Calu3 (cell line): ENCODE measurements at regions not wholly inside any gene's neighbourhood (a gene's known extent, or its start where the extent isn't known, plus 50 kb on each side); places are given as distances from the start of the nearest gene placed in this dataset.

ENCODE experiments used
- BruUV-seq: library from RNA; stranded (reverse); fragments of 400-500 nt; replicated peaks from 2 replicates; lab custom pipeline; 2021; lab: Mats Ljungman, UMichigan
- CTCF ChIA-PET: fragments of 300-600 bp; sonication (Branson Sonifier 250); formaldehyde crosslinking; loops from one replicate; lab custom pipeline; 2022; ENCODE audit warnings: antibody characterized with exemption; lab: Charles Lee
- DNase-seq: peaks from one replicate; pipeline ENCODE4 v3.0.0; 2022
- H3K27ac Mint-ChIP-seq: one replicate; pipeline ENCODE4 v1.8.0; 2022; ENCODE audit warnings: mixed read lengths; ENCODE audit not compliant: unreplicated experiment
- H3K27me3 Mint-ChIP-seq: one replicate; pipeline ENCODE4 v1.8.0; 2022; ENCODE audit warnings: mixed read lengths; ENCODE audit not compliant: unreplicated experiment
- H3K36me3 Mint-ChIP-seq: one replicate; pipeline ENCODE4 v1.8.0; 2022; ENCODE audit warnings: mild to moderate bottlenecking, moderate library complexity, mixed read lengths; ENCODE audit not compliant: insufficient read depth, unreplicated experiment
- H3K4me1 Mint-ChIP-seq: one replicate; pipeline ENCODE4 v1.8.0; 2022; ENCODE audit warnings: mild to moderate bottlenecking, low read depth, mixed read lengths; ENCODE audit not compliant: unreplicated experiment
- H3K4me3 Mint-ChIP-seq: one replicate; pipeline ENCODE4 v1.8.0; 2022; ENCODE audit warnings: mild to moderate bottlenecking, low read depth, moderate library complexity, mixed read lengths; ENCODE audit not compliant: unreplicated experiment
- H3K9me3 Mint-ChIP-seq: one replicate; pipeline ENCODE4 v1.8.0; 2022; ENCODE audit warnings: low read depth, mixed read lengths; ENCODE audit not compliant: unreplicated experiment
- intact Hi-C: fragments of 100-400 bp; cut with micrococcal nuclease; formaldehyde crosslinking; loops from one replicate; pipeline ENCODE4 v1.10.0; 2022; ENCODE audit not compliant: unreplicated experiment
- TF ChIP-seq, protein P1 (sequence below): fragments of 200-600 bp; IDR thresholded peaks from one replicate; pipeline ENCODE4 v1.8.0; 2022; ENCODE audit warnings: antibody characterized with exemption; ENCODE audit not compliant: unreplicated experiment

DNA sequence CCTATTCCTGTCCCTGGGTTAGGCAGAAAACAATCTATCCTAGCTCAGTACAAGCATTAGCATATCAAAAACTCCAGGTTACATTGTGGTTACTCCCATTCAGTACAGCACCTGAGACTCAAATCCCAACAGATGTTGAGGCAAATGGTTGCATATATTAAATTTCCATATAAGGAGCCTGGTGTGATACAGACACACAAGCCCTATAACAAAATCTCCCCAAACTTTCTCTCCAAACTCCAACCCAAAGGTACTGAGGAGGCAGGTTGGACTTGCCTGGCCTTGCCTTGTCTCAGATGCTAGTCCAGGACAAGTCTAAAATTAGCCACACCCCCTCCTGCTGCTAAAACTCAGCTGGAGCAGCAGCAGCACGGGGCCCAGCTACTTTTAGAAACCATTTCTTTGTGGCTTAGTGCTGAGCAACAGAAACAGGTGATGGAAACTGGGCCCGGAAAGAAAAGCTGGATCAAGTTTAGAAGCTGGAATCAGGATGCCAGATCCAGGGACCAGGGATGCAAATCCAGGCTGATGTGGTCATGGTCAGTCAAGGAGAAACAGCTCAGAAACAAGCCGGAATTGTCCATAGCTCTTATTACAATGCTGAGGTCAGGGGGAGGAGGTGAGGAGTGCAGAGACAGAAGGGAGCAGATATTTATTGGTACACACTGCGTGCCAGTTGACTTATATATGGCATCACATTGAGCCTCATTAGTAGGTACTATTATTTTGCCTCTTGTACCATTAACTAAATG, 73.7 kb upstream of the AMOTL1 start:
- CTCF ChIA-PET: no interaction called here
- TF ChIP-seq, protein P1, sequence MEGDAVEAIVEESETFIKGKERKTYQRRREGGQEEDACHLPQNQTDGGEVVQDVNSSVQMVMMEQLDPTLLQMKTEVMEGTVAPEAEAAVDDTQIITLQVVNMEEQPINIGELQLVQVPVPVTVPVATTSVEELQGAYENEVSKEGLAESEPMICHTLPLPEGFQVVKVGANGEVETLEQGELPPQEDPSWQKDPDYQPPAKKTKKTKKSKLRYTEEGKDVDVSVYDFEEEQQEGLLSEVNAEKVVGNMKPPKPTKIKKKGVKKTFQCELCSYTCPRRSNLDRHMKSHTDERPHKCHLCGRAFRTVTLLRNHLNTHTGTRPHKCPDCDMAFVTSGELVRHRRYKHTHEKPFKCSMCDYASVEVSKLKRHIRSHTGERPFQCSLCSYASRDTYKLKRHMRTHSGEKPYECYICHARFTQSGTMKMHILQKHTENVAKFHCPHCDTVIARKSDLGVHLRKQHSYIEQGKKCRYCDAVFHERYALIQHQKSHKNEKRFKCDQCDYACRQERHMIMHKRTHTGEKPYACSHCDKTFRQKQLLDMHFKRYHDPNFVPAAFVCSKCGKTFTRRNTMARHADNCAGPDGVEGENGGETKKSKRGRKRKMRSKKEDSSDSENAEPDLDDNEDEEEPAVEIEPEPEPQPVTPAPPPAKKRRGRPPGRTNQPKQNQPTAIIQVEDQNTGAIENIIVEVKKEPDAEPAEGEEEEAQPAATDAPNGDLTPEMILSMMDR: no peak
- Mint-ChIP-seq H3K4me1 (no peaks in the 10 kb centered on the region), H3K27me3 (peaks cover 17% of the 10 kb centered on the region), H3K27ac (no peak overlapping the region), H3K36me3 (no peaks in the 10 kb centered on the region), H3K4me3 (no peak overlapping the region), H3K9me3 (no peaks in the 10 kb centered on the region)
- no TSS peak for BruUV-seq
- no peak for DNase-seq
- intact Hi-C loops: no loop called here

DNA sequence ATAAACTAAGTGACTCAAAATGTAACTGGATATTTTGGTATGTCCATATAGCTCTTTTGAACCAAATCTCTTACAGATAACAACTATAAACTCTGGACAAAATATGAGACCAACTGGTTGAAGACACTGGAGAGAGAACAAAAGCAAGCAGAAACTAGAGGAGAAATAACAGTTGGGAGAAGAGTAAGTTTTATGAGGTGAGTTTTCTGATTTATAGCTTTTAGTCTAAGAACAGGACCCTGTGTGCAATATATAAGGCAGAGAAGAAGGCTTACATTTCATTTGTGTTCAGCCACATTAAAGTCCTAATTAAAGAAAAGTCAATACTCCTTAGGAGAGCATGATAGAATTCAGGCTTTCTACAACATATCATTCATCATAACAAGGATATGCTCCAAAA, 71.0 kb upstream of the AMOTL1 start:
- no TSS peak for BruUV-seq
- CTCF ChIA-PET: no interaction called here
- no peaks in the 10 kb centered on the region for H3K36me3 Mint-ChIP-seq
- DNase-seq: no peak
- H3K27me3 Mint-ChIP-seq: peaks cover 17% of the 10 kb centered on the region
- no peak overlapping the region for H3K4me3 Mint-ChIP-seq
- H3K4me1 Mint-ChIP-seq: no peaks in the 10 kb centered on the region
- H3K9me3 Mint-ChIP-seq: no peaks in the 10 kb centered on the region
- intact Hi-C loops: no loop called here
- TF ChIP-seq, protein P1: no peak
- no peak overlapping the region for H3K27ac Mint-ChIP-seq

DNA sequence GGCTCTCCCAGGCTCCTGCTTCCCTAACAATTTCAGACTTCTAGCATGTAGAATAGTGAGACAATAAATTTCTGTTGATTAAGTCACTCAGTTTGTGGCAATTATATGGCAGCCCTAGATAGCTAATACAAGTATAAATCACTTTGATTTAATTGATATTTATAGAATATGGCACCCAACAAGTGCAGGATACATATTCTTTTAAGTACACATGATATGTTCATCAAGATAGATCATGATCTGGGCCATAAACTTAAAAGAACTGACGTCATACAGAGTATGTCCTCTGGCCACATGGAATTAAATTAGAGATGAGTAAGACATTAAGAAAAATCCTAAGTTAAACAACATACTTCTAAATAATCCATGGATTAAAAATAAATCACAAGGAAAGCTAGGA, 67.5 kb upstream of the AMOTL1 start:
- Mint-ChIP-seq H3K4me3 (no peak overlapping the region), H3K27ac (no peak overlapping the region), H3K36me3 (no peaks in the 10 kb centered on the region), H3K27me3 (no peaks in the 10 kb centered on the region), H3K4me1 (no peaks in the 10 kb centered on the region), H3K9me3 (no peaks in the 10 kb centered on the region)
- intact Hi-C loops: no loop called here
- TF ChIP-seq, protein P1: no peak
- CTCF ChIA-PET: no interaction called here
- no peak for DNase-seq
- no TSS peak for BruUV-seq

DNA sequence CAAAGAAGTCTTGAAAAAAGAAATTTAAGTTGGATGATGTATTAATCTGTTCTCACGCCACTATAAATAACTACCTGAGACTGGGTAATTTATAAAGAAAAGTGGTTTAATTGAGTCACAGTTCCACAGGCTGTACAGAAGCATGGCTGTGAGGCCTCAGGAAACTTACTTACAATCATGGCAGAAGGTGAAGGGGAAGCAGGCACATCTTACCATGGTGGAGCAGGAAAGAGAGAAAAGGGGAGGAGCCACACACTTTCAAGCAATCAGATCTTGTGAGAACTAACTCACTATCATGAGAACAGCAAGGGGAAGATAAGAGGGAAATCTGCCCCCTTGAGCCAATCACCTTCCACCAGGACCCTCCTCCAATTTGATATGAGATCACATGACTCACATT, 65.7 kb upstream of the AMOTL1 start:
- TF ChIP-seq, protein P1: no peak
- Mint-ChIP-seq H3K27me3 (no peaks in the 10 kb centered on the region), H3K4me1 (peaks cover 9% of the 10 kb centered on the region), H3K9me3 (no peaks in the 10 kb centered on the region), H3K27ac (no peak overlapping the region), H3K36me3 (no peaks in the 10 kb centered on the region), H3K4me3 (no peak overlapping the region)
- BruUV-seq: no TSS peak
- no peak for DNase-seq
- intact Hi-C loops: no loop called here
- CTCF ChIA-PET: no interaction called here
